22Rv1 (cell line): ENCODE measurements at regions not wholly inside any gene's neighbourhood (a gene's known extent, or its start where the extent isn't known, plus 50 kb on each side); places are given as distances from the start of the nearest gene placed in this dataset.

Experiments used
- CTCF ChIP-seq: fragments of 450-650 bp; IDR thresholded peaks from 2 replicates; pipeline ENCODE4 v1.5.1; 2017; ENCODE audit warnings: mild to moderate bottlenecking
- ZFX ChIP-seq: fragments of 450-650 bp; IDR thresholded peaks from 2 replicates; pipeline ENCODE4 v1.6.1; 2017; ENCODE audit warnings: antibody characterized with exemption, borderline replicate concordance

GRCh38 chr22:27438271-27438980 lies 363.1 kb downstream of the MN1 start:
- TF ChIP-seq CTCF (no peak), ZFX (no peak)
